Sigmoid colon (tissue), 6 donors: ENCODE measurements at regions not wholly inside any gene's neighbourhood (a gene's known extent, or its start where the extent isn't known, plus 50 kb on each side); places are given as distances from the start of the nearest gene placed in this dataset.

Experiments used
- DNase-seq: peaks from one replicate; pipeline ENCODE4 v3.0.0-alpha.2; 2019
- H3K27ac ChIP-seq, 4 donors: fragments of 200-600 bp; sonication (generic); one replicate each; pipeline ENCODE4 v1.5.1; 2016 to 2019; ENCODE audit warnings: mild to moderate bottlenecking in 1 of 4
- H3K27me3 ChIP-seq, 3 donors: fragments of 200-600 bp; sonication (generic); one replicate each; pipeline ENCODE4 v1.5.1; 2019; ENCODE audit warnings: mild to moderate bottlenecking in 1 of 3
- H3K36me3 ChIP-seq, 4 donors: fragments of 200-600 bp; sonication (generic); one replicate each; pipeline ENCODE4 v1.5.1; 2016 to 2019
- H3K4me1 ChIP-seq, 4 donors: fragments of 200-600 bp; sonication (generic); one replicate each; pipeline ENCODE4 v1.5.1; 2017 to 2019
- H3K4me3 ChIP-seq, 4 donors: fragments of 200-600 bp; sonication (generic); one replicate each; pipeline ENCODE4 v1.5.1; 2017 to 2019; ENCODE audit warnings: mild to moderate bottlenecking in 2 of 4, moderate library complexity in 1 of 4
- H3K9me3 ChIP-seq, 4 donors: fragments of 200-600 bp in 3 of 4; sonication (generic) in 3 of 4; one replicate each; pipeline versions ENCODE4 v1.5.1 to v1.6.1; 2013 to 2019
- CTCF ChIP-seq, 4 experiments: fragments of 450-650 bp in 3 of 4; fragments of 200-600 bp in 1 of 4; IDR thresholded peaks; one replicate each; pipeline ENCODE4 v1.5.1; 2016 to 2019; ENCODE audit warnings: antibody characterized with exemption in 4 of 4, mild to moderate bottlenecking in 3 of 4, moderate library complexity in 2 of 4
- EP300 ChIP-seq, 4 donors: sonication (generic); formaldehyde crosslinking; IDR thresholded peaks; one replicate each; pipeline ENCODE4 v1.6.1; 2017; ENCODE audit warnings: antibody characterized with exemption in 4 of 4
- POLR2A ChIP-seq, 2 donors: fragments of 450-650 bp; IDR thresholded peaks; one replicate each; pipeline ENCODE4 v1.6.1; 2016; ENCODE audit warnings: antibody characterized with exemption in 2 of 2, mild to moderate bottlenecking in 2 of 2, moderate library complexity in 2 of 2
- POLR2AphosphoS5 ChIP-seq, 4 donors: sonication (generic); formaldehyde crosslinking; IDR thresholded peaks; one replicate each; pipeline ENCODE4 v1.6.1; 2017; ENCODE audit warnings: antibody characterized with exemption in 4 of 4
- WGBS, 2 donors: extraction: QIAGEN DNeasy Blood & Tissue Kit; methylation state at CpG; one replicate each; pipeline ENCODE4 v1.1.7; 2013; 5-methylcytosine and 5-hydroxymethylcytosine counted together
- intact Hi-C: fragments of 100-400 bp; cut with DNase I; formaldehyde crosslinking; loops from one replicate; pipeline ENCODE4 v1.15.1; 2023
- donor health status: healthy with polysubstance abuse.
- donor health status: healthy.

GRCh38 chr4:179268791-179269190, 1826.6 kb upstream of the AGA start:
- no peaks in the 10 kb centered on the region for H3K36me3 ChIP-seq
- TF ChIP-seq POLR2AphosphoS5 (IDR thresholded peaks at IDR 0.05), result no peak
- no peak for TF ChIP-seq EP300 (IDR thresholded peaks at IDR 0.05)
- TF ChIP-seq POLR2A (IDR thresholded peaks at IDR 0.05), result no peak
- no peak for TF ChIP-seq CTCF (IDR thresholded peaks at IDR 0.05)
- H3K4me3 ChIP-seq, result no peak overlapping the region
- 90 to 91% methylated on average over 2 of the region's 2 CpGs for WGBS, 2 donors
- no peak for DNase-seq
- intact Hi-C loops, result no loop called here
- no peaks in the 10 kb centered on the region for H3K4me1 ChIP-seq
- no peaks in the 10 kb centered on the region for H3K27me3 ChIP-seq
- peaks cover 0 to 4% (median under 1%) of the 10 kb centered on the region in 4 donors for H3K9me3 ChIP-seq
- no peak overlapping the region for H3K27ac ChIP-seq

- Histone ChIP-seq H3K36me3 (no peaks in the 10 kb centered on the region), H3K27me3 (no peaks in the 10 kb centered on the region), H3K4me1 (no peaks in the 10 kb centered on the region), H3K4me3 (no peak overlapping the region), H3K9me3 (no peaks in the 10 kb centered on the region), H3K27ac (no peak overlapping the region)
- DNase-seq, result no peak
- TF ChIP-seq POLR2AphosphoS5 (IDR thresholded peaks at IDR 0.05) (no peak), CTCF (IDR thresholded peaks at IDR 0.05) (no peak), POLR2A (IDR thresholded peaks at IDR 0.05) (no peak), EP300 (IDR thresholded peaks at IDR 0.05) (no peak)
- intact Hi-C loops, result no loop called here
Measured at GRCh38 chr4:179272282-179272681, 1830.0 kb upstream of the AGA start.

- Histone ChIP-seq H3K27me3 (no peaks in the 10 kb centered on the region), H3K36me3 (no peaks in the 10 kb centered on the region), H3K9me3 (no peaks in the 10 kb centered on the region), H3K27ac (no peak overlapping the region), H3K4me3 (no peak overlapping the region), H3K4me1 (no peaks in the 10 kb centered on the region)
- 39 to 63% methylated on average over 2 of the region's 2 CpGs for WGBS, 2 donors
- TF ChIP-seq CTCF (IDR thresholded peaks at IDR 0.05), result no peak
- no peak for TF ChIP-seq EP300 (IDR thresholded peaks at IDR 0.05)
- no peak for TF ChIP-seq POLR2AphosphoS5 (IDR thresholded peaks at IDR 0.05)
- intact Hi-C loops, result no loop called here
- DNase-seq, result no peak
Measured at GRCh38 chr4:179278647-179279046, 1836.4 kb upstream of the AGA start.

GRCh38 chr4:179285696-179286095, 1843.5 kb upstream of the AGA start:
- no peaks in the 10 kb centered on the region for H3K36me3 ChIP-seq
- intact Hi-C loops, result no loop called here
- H3K27ac ChIP-seq, result no peak overlapping the region
- TF ChIP-seq POLR2A (IDR thresholded peaks at IDR 0.05), result no peak
- no peak for TF ChIP-seq CTCF (IDR thresholded peaks at IDR 0.05)
- TF ChIP-seq EP300 (IDR thresholded peaks at IDR 0.05), result no peak
- TF ChIP-seq POLR2AphosphoS5 (IDR thresholded peaks at IDR 0.05), result no peak
- 34 to 69% methylated on average over 3 of the region's 3 CpGs for WGBS, 2 donors
- no peak for DNase-seq
- H3K27me3 ChIP-seq, result no peaks in the 10 kb centered on the region
- no peak overlapping the region for H3K4me3 ChIP-seq
- no peaks in the 10 kb centered on the region for H3K9me3 ChIP-seq
- H3K4me1 ChIP-seq, result no peaks in the 10 kb centered on the region

GRCh38 chr4:179291657-179292056, 1849.4 kb upstream of the AGA start:
- DNase-seq, result no peak
- no peak for TF ChIP-seq EP300 (IDR thresholded peaks at IDR 0.05)
- H3K9me3 ChIP-seq, result no peaks in the 10 kb centered on the region
- no peaks in the 10 kb centered on the region for H3K4me1 ChIP-seq
- H3K36me3 ChIP-seq, result no peaks in the 10 kb centered on the region
- intact Hi-C loops, result no loop called here
- H3K27ac ChIP-seq, result no peak overlapping the region
- H3K27me3 ChIP-seq, result no peaks in the 10 kb centered on the region
- no peak overlapping the region for H3K4me3 ChIP-seq
